ENCODE measurements at regions not wholly inside any gene's neighbourhood (a gene's known extent, or its start where the extent isn't known, plus 50 kb on each side); places are given as distances from the start of the nearest gene placed in this dataset.

GRCh38 chr16:50953290-50953689, 197.8 kb downstream of the SALL1 start:
- Histone ChIP-seq H3K27ac (ENCODE audit: low read depth, low read length) (no peak overlapping the region), H3K9me3 (ENCODE audit: control insufficient read depth in 5 of 5, low read length in 5 of 5) (no peaks in the 10 kb centered on the region), H3K27me3 (ENCODE audit: control insufficient read depth in 5 of 5, insufficient read depth in 4 of 5, low read length in 5 of 5) (peaks cover 0 to 6% (median 3%) of the 10 kb centered on the region in 5 donors), H3K4me1 (ENCODE audit: control insufficient read depth in 5 of 5, insufficient read depth in 5 of 5, low read length in 5 of 5) (no peaks in the 10 kb centered on the region), H3K4me3 (ENCODE audit: low read depth in 1 of 5, low read length in 5 of 5) (no peak overlapping the region), H3K36me3 (ENCODE audit: control insufficient read depth in 5 of 5, insufficient read depth in 5 of 5, low read length in 5 of 5) (no peaks in the 10 kb centered on the region), H3K9ac (ENCODE audit: low read length in 5 of 5) (no peak overlapping the region)

GRCh38 chr16:50950955-50951354, 200.1 kb downstream of the SALL1 start:
- Histone ChIP-seq H3K27me3 (ENCODE audit: control insufficient read depth in 5 of 5, insufficient read depth in 4 of 5, low read length in 5 of 5) (peaks cover 0 to 6% (median 2%) of the 10 kb centered on the region in 5 donors), H3K27ac (ENCODE audit: low read depth, low read length) (no peak overlapping the region), H3K9ac (ENCODE audit: low read length in 5 of 5) (no peak overlapping the region), H3K4me3 (ENCODE audit: low read depth in 1 of 5, low read length in 5 of 5) (no peak overlapping the region), H3K9me3 (ENCODE audit: control insufficient read depth in 5 of 5, low read length in 5 of 5) (no peaks in the 10 kb centered on the region), H3K36me3 (ENCODE audit: control insufficient read depth in 5 of 5, insufficient read depth in 5 of 5, low read length in 5 of 5) (no peaks in the 10 kb centered on the region), H3K4me1 (ENCODE audit: control insufficient read depth in 5 of 5, insufficient read depth in 5 of 5, low read length in 5 of 5) (no peaks in the 10 kb centered on the region)

GRCh38 chr16:50948268-50948930, 202.7 kb downstream of the SALL1 start:
- Histone ChIP-seq H3K27ac (ENCODE audit: low read depth, low read length) (no peak overlapping the region), H3K27me3 (ENCODE audit: control insufficient read depth in 5 of 5, insufficient read depth in 4 of 5, low read length in 5 of 5) (peaks cover 0 to 6% (median 2%) of the 10 kb centered on the region in 5 donors), H3K4me1 (ENCODE audit: control insufficient read depth in 5 of 5, insufficient read depth in 5 of 5, low read length in 5 of 5) (peaks cover 0 to 4% (median 0%) of the 10 kb centered on the region in 5 donors), H3K36me3 (ENCODE audit: control insufficient read depth in 5 of 5, insufficient read depth in 5 of 5, low read length in 5 of 5) (no peaks in the 10 kb centered on the region), H3K9ac (ENCODE audit: low read length in 5 of 5) (no peak overlapping the region), H3K4me3 (ENCODE audit: low read depth in 1 of 5, low read length in 5 of 5) (no peak overlapping the region), H3K9me3 (ENCODE audit: control insufficient read depth in 5 of 5, low read length in 5 of 5) (no peaks in the 10 kb centered on the region)

- Histone ChIP-seq H3K36me3 (ENCODE audit: control insufficient read depth in 5 of 5, insufficient read depth in 5 of 5, low read length in 5 of 5) (no peaks in the 10 kb centered on the region), H3K27ac (ENCODE audit: low read depth, low read length) (no peak overlapping the region), H3K27me3 (ENCODE audit: control insufficient read depth in 5 of 5, insufficient read depth in 4 of 5, low read length in 5 of 5) (peaks cover 0 to 6% (median 2%) of the 10 kb centered on the region in 5 donors), H3K4me1 (ENCODE audit: control insufficient read depth in 5 of 5, insufficient read depth in 5 of 5, low read length in 5 of 5) (peaks cover 0 to 4% (median 0%) of the 10 kb centered on the region in 5 donors), H3K4me3 (ENCODE audit: low read depth in 1 of 5, low read length in 5 of 5) (no peak overlapping the region), H3K9me3 (ENCODE audit: control insufficient read depth in 5 of 5, low read length in 5 of 5) (no peaks in the 10 kb centered on the region), H3K9ac (ENCODE audit: low read length in 5 of 5) (no peak overlapping the region)
These were observed 203.2 kb downstream of the SALL1 start for GRCh38 chr16:50947826-50948225.

GRCh38 chr16:50946606-50947005, 204.5 kb downstream of the SALL1 start:
- Histone ChIP-seq H3K9me3 (ENCODE audit: control insufficient read depth in 5 of 5, low read length in 5 of 5) (no peaks in the 10 kb centered on the region), H3K27ac (ENCODE audit: low read depth, low read length) (no peak overlapping the region), H3K4me1 (ENCODE audit: control insufficient read depth in 5 of 5, insufficient read depth in 5 of 5, low read length in 5 of 5) (peaks cover 0 to 4% (median 0%) of the 10 kb centered on the region in 5 donors), H3K27me3 (ENCODE audit: control insufficient read depth in 5 of 5, insufficient read depth in 4 of 5, low read length in 5 of 5) (peaks cover 0 to 6% (median 2%) of the 10 kb centered on the region in 5 donors), H3K4me3 (ENCODE audit: low read depth in 1 of 5, low read length in 5 of 5) (no peak overlapping the region), H3K9ac (ENCODE audit: low read length in 5 of 5) (no peak overlapping the region), H3K36me3 (ENCODE audit: control insufficient read depth in 5 of 5, insufficient read depth in 5 of 5, low read length in 5 of 5) (no peaks in the 10 kb centered on the region)

GRCh38 chr16:50946098-50946497, 204.2 kb downstream of the CYLD start:
- Histone ChIP-seq H3K4me3 (ENCODE audit: low read depth in 1 of 5, low read length in 5 of 5) (no peak overlapping the region), H3K9me3 (ENCODE audit: control insufficient read depth in 5 of 5, low read length in 5 of 5) (no peaks in the 10 kb centered on the region), H3K9ac (ENCODE audit: low read length in 5 of 5) (no peak overlapping the region), H3K36me3 (ENCODE audit: control insufficient read depth in 5 of 5, insufficient read depth in 5 of 5, low read length in 5 of 5) (no peaks in the 10 kb centered on the region), H3K27ac (ENCODE audit: low read depth, low read length) (no peak overlapping the region), H3K4me1 (ENCODE audit: control insufficient read depth in 5 of 5, insufficient read depth in 5 of 5, low read length in 5 of 5) (peaks cover 0 to 4% (median 0%) of the 10 kb centered on the region in 5 donors), H3K27me3 (ENCODE audit: control insufficient read depth in 5 of 5, insufficient read depth in 4 of 5, low read length in 5 of 5) (peaks cover 0 to 6% (median 2%) of the 10 kb centered on the region in 5 donors)

GRCh38 chr16:50945171-50945570, 203.3 kb downstream of the CYLD start:
- Histone ChIP-seq H3K27me3 (ENCODE audit: control insufficient read depth in 5 of 5, insufficient read depth in 4 of 5, low read length in 5 of 5) (peaks cover 0 to 5% (median 0%) of the 10 kb centered on the region in 5 donors), H3K27ac (ENCODE audit: low read depth, low read length) (no peak overlapping the region), H3K4me3 (ENCODE audit: low read depth in 1 of 5, low read length in 5 of 5) (no peak overlapping the region), H3K36me3 (ENCODE audit: control insufficient read depth in 5 of 5, insufficient read depth in 5 of 5, low read length in 5 of 5) (no peaks in the 10 kb centered on the region), H3K9me3 (ENCODE audit: control insufficient read depth in 5 of 5, low read length in 5 of 5) (no peaks in the 10 kb centered on the region), H3K9ac (ENCODE audit: low read length in 5 of 5) (no peak overlapping the region), H3K4me1 (ENCODE audit: control insufficient read depth in 5 of 5, insufficient read depth in 5 of 5, low read length in 5 of 5) (peaks cover 0 to 4% (median 0%) of the 10 kb centered on the region in 5 donors)

- H3K4me1 ChIP-seq (ENCODE audit: control insufficient read depth in 5 of 5, insufficient read depth in 5 of 5, low read length in 5 of 5), result peaks cover 0 to 4% (median 0%) of the 10 kb centered on the region in 5 donors
- no peaks in the 10 kb centered on the region for H3K9me3 ChIP-seq (ENCODE audit: control insufficient read depth in 5 of 5, low read length in 5 of 5)
- H3K27me3 ChIP-seq (ENCODE audit: control insufficient read depth in 5 of 5, insufficient read depth in 4 of 5, low read length in 5 of 5), result peaks cover 0 to 5% (median 0%) of the 10 kb centered on the region in 5 donors
- H3K9ac ChIP-seq (ENCODE audit: low read length in 5 of 5), result no peak overlapping the region
- H3K36me3 ChIP-seq (ENCODE audit: control insufficient read depth in 5 of 5, insufficient read depth in 5 of 5, low read length in 5 of 5), result no peaks in the 10 kb centered on the region
- no peak overlapping the region for H3K27ac ChIP-seq (ENCODE audit: low read depth, low read length)
- no peak overlapping the region for H3K4me3 ChIP-seq (ENCODE audit: low read depth in 1 of 5, low read length in 5 of 5)
These were observed 202.6 kb downstream of the CYLD start for GRCh38 chr16:50944436-50944835.

GRCh38 chr16:50944033-50944432, 202.1 kb downstream of the CYLD start:
- Histone ChIP-seq H3K36me3 (ENCODE audit: control insufficient read depth in 5 of 5, insufficient read depth in 5 of 5, low read length in 5 of 5) (no peaks in the 10 kb centered on the region), H3K27ac (ENCODE audit: low read depth, low read length) (no peak overlapping the region), H3K27me3 (ENCODE audit: control insufficient read depth in 5 of 5, insufficient read depth in 4 of 5, low read length in 5 of 5) (peaks cover 0 to 5% (median 0%) of the 10 kb centered on the region in 5 donors), H3K4me1 (ENCODE audit: control insufficient read depth in 5 of 5, insufficient read depth in 5 of 5, low read length in 5 of 5) (peaks cover 0 to 4% (median 0%) of the 10 kb centered on the region in 5 donors), H3K9ac (ENCODE audit: low read length in 5 of 5) (no peak overlapping the region), H3K4me3 (ENCODE audit: low read depth in 1 of 5, low read length in 5 of 5) (no peak overlapping the region), H3K9me3 (ENCODE audit: control insufficient read depth in 5 of 5, low read length in 5 of 5) (no peaks in the 10 kb centered on the region)

GRCh38 chr16:50942143-50942542, 200.3 kb downstream of the CYLD start:
- H3K27ac ChIP-seq (ENCODE audit: low read depth, low read length), result no peak overlapping the region
- no peaks in the 10 kb centered on the region for H3K9me3 ChIP-seq (ENCODE audit: control insufficient read depth in 5 of 5, low read length in 5 of 5)
- H3K36me3 ChIP-seq (ENCODE audit: control insufficient read depth in 5 of 5, insufficient read depth in 5 of 5, low read length in 5 of 5), result no peaks in the 10 kb centered on the region
- H3K9ac ChIP-seq (ENCODE audit: low read length in 5 of 5), result no peak overlapping the region
- peaks cover 0 to 4% (median 0%) of the 10 kb centered on the region in 5 donors for H3K4me1 ChIP-seq (ENCODE audit: control insufficient read depth in 5 of 5, insufficient read depth in 5 of 5, low read length in 5 of 5)
- peaks cover 0 to 5% (median 0%) of the 10 kb centered on the region in 5 donors for H3K27me3 ChIP-seq (ENCODE audit: control insufficient read depth in 5 of 5, insufficient read depth in 4 of 5, low read length in 5 of 5)
- H3K4me3 ChIP-seq (ENCODE audit: low read depth in 1 of 5, low read length in 5 of 5), result no peak overlapping the region
